Left forelimb (tissue), 1 donor: ENCODE measurements at regions not wholly inside any gene's neighbourhood (a gene's known extent, or its start where the extent isn't known, plus 50 kb on each side); places are given as distances from the start of the nearest gene placed in this dataset.
"Not testable (repeated sequence)": the region's sequence is repeated elsewhere in the genome, so short reads cannot be mapped to it uniquely, and the experiment has no call there.

Experiments
- DNase-seq: peaks from one replicate; pipeline ENCODE4 v3.0.0-alpha.2; 2018; ENCODE audit warnings: low spot score

- DNase-seq: no peak
These were observed 802.1 kb downstream of the PLA2G4A start for GRCh38 chr1:187630653-187631380.

- no peak for DNase-seq
These were observed 802.6 kb downstream of the PLA2G4A start for GRCh38 chr1:187631381-187631675.

GRCh38 chr1:187631984-187632383 is 803.2 kb downstream of the PLA2G4A start:
- no peak for DNase-seq

GRCh38 chr1:187634940-187635339 is 806.2 kb downstream of the PLA2G4A start:
- no peak for DNase-seq

- no peak for DNase-seq
These were observed 810.1 kb downstream of the PLA2G4A start for GRCh38 chr1:187638733-187639434.

GRCh38 chr1:187641015-187641414 is 812.3 kb downstream of the PLA2G4A start:
- no peak for DNase-seq

GRCh38 chr1:187641463-187641862 is 812.7 kb downstream of the PLA2G4A start:
- no peak for DNase-seq

GRCh38 chr1:187641907-187642306 is 813.2 kb downstream of the PLA2G4A start:
- DNase-seq: no peak

- no peak for DNase-seq
These were observed 816.9 kb downstream of the PLA2G4A start for GRCh38 chr1:187645651-187646050.

GRCh38 chr1:187646536-187647107 is 817.9 kb downstream of the PLA2G4A start:
- no peak for DNase-seq

GRCh38 chr1:187648091-187648490 is 819.3 kb downstream of the PLA2G4A start:
- DNase-seq: no peak

GRCh38 chr1:187654635-187655034 is 825.9 kb downstream of the PLA2G4A start:
- no peak for DNase-seq

- DNase-seq: no peak
These were observed 826.4 kb downstream of the PLA2G4A start for GRCh38 chr1:187655104-187655503.

- DNase-seq: no peak
These were observed 836.7 kb downstream of the PLA2G4A start for GRCh38 chr1:187665483-187665882.

- DNase-seq: no peak
These were observed 852.1 kb downstream of the PLA2G4A start for GRCh38 chr1:187680823-187681222.

- DNase-seq: no peak
These were observed 853.4 kb downstream of the PLA2G4A start for GRCh38 chr1:187682112-187682511.

- DNase-seq: no peak
These were observed 856.6 kb downstream of the PLA2G4A start for GRCh38 chr1:187685333-187685732.

- no peak for DNase-seq
These were observed 860.4 kb downstream of the PLA2G4A start for GRCh38 chr1:187689129-187689528.

GRCh38 chr1:187691439-187691838 is 862.7 kb downstream of the PLA2G4A start:
- no peak for DNase-seq

- no peak for DNase-seq
These were observed 864.0 kb downstream of the PLA2G4A start for GRCh38 chr1:187692799-187693198.

- no peak for DNase-seq
These were observed 867.3 kb downstream of the PLA2G4A start for GRCh38 chr1:187696073-187696472.

GRCh38 chr1:187703138-187704130 is 874.7 kb downstream of the PLA2G4A start:
- not testable (repeated sequence) for DNase-seq
